PC-9 (cell line): ENCODE measurements at regions not wholly inside any gene's neighbourhood (a gene's known extent, or its start where the extent isn't known, plus 50 kb on each side); places are given as distances from the start of the nearest gene placed in this dataset.

Source experiments
- BruUV-seq: library from RNA; stranded (reverse); fragments of 400-500 nt; replicated peaks from 2 replicates; lab custom pipeline; 2021; lab: Mats Ljungman, UMichigan
- CTCF ChIA-PET: fragments of 300-600 bp; sonication (Branson Sonifier 250); formaldehyde crosslinking; loops from one replicate; lab custom pipeline; 2022; ENCODE audit warnings: antibody characterized with exemption; lab: Charles Lee
- POLR2A ChIA-PET: fragments of 300-600 bp; sonication (Branson Sonifier 250); formaldehyde crosslinking; loops from one replicate; lab custom pipeline; 2022; ENCODE audit warnings: antibody characterized with exemption; ENCODE audit not compliant: unreplicated experiment; lab: Charles Lee
- DNase-seq, 2 experiments: peaks; one replicate each; pipeline versions ENCODE4 v3.0.0 to v3.0.0-alpha.2; 2015 to 2022; ENCODE audit warnings: mixed read lengths in 1 of 2
- H2AFZ ChIP-seq: fragments of 200-600 bp; sonication (generic); 2 replicates; pipeline ENCODE4 v1.8.1; 2017; ENCODE audit warnings: antibody characterized with exemption
- H3F3A ChIP-seq: fragments of 200-600 bp; sonication (generic); 2 replicates; pipeline ENCODE4 v1.8.1; 2017; ENCODE audit warnings: antibody characterized with exemption, mild to moderate bottlenecking, low read depth; ENCODE audit not compliant: insufficient read depth
- H3K27ac ChIP-seq: fragments of 200-600 bp; sonication (generic); 2 replicates; pipeline ENCODE4 v1.6.1; 2016; ENCODE audit warnings: mixed run types
- H3K27me3 ChIP-seq: fragments of 200-600 bp; sonication (generic); 2 replicates; pipeline ENCODE4 v1.6.1; 2016; ENCODE audit warnings: low read depth, mixed run types; ENCODE audit not compliant: insufficient read depth
- H3K36me3 ChIP-seq: fragments of 200-600 bp; sonication (generic); 2 replicates; pipeline ENCODE4 v1.6.1; 2016; ENCODE audit warnings: low read depth, mixed run types
- H3K4me1 ChIP-seq: fragments of 200-600 bp; sonication (generic); replicated peaks from 2 replicates; pipeline ENCODE4 v1.6.1; 2016; ENCODE audit warnings: mixed run types; ENCODE audit not compliant: insufficient read depth
- H3K4me2 ChIP-seq: fragments of 200-600 bp; sonication (generic); 2 replicates; pipeline ENCODE4 v1.6.1; 2017; ENCODE audit warnings: mixed run types
- H3K4me3 ChIP-seq: fragments of 200-600 bp; sonication (generic); 2 replicates; pipeline ENCODE4 v1.6.1; 2016; ENCODE audit warnings: mixed run types
- H3K79me2 ChIP-seq: fragments of 200-600 bp; sonication (generic); 2 replicates; pipeline ENCODE4 v1.6.1; 2017; ENCODE audit warnings: low read depth, mixed run types
- H3K9me2 ChIP-seq: fragments of 200-600 bp; sonication (generic); 2 replicates; pipeline ENCODE4 v1.8.1; 2017; ENCODE audit warnings: mild to moderate bottlenecking; ENCODE audit not compliant: insufficient read depth
- H3K9me3 ChIP-seq: fragments of 200-600 bp; sonication (generic); 2 replicates; pipeline ENCODE4 v1.8.1; 2016; ENCODE audit warnings: low read depth; ENCODE audit not compliant: insufficient read depth
- H4K20me1 ChIP-seq: fragments of 200-600 bp; sonication (generic); 2 replicates; pipeline ENCODE4 v1.8.1; 2017; ENCODE audit not compliant: insufficient read depth
- EZH2 ChIP-seq: fragments of 200-600 bp; sonication (generic); IDR thresholded peaks from 2 replicates; pipeline ENCODE4 v1.8.0; 2017; ENCODE audit warnings: antibody characterized with exemption, low read depth
- intact Hi-C: fragments of 100-400 bp; cut with micrococcal nuclease; formaldehyde crosslinking; loops from one replicate; pipeline ENCODE4 v1.10.0; 2022; ENCODE audit not compliant: unreplicated experiment
- TF ChIP-seq, protein P1 (sequence below): fragments of 200-600 bp; sonication (generic); conservative IDR thresholded peaks from 2 replicates; pipeline ENCODE4 v1.6.1; 2017; ENCODE audit warnings: mixed run types, antibody characterized with exemption, mild to moderate bottlenecking, moderate library complexity

DNA sequence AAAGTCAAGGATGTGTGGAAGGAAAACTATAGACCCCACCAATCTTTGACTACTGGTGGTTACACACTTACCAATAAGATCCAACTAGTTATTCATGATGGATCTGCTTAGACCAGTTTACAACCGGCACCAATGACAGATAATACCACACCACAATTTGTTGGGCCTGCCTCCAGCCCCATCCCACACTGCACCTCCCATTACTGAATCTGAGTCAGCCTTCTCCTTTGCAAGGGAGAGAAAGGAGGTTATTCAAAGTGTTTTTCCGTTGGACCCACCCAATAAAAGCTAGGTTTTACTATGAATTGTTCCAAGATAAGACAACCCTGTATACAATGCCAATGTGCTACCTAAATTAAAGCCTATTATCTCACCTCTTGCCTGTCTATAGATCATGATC is 453.5 kb downstream of the MTRR start:
- ChIA-PET POLR2A (no interaction called here), CTCF (no interaction called here)
- Histone ChIP-seq H3K4me1 (no peaks in the 10 kb centered on the region), H3K9me2 (no peaks in the 10 kb centered on the region; the same call in 1 of the 2 replicates), H3K4me2 (no peak overlapping the region), H3K27me3 (peaks cover 28% of the 10 kb centered on the region), H4K20me1 (no peaks in the 10 kb centered on the region), H3K36me3 (no peaks in the 10 kb centered on the region), H3F3A (no peaks in the 10 kb centered on the region), H3K27ac (no peak overlapping the region), H3K4me3 (no peak overlapping the region), H2AFZ (no peak overlapping the region), H3K79me2 (no peaks in the 10 kb centered on the region), H3K9me3 (no peaks in the 10 kb centered on the region)
- intact Hi-C loops: no loop called here
- no TSS peak for BruUV-seq
- no peak for DNase-seq
- TF ChIP-seq, protein P1, sequence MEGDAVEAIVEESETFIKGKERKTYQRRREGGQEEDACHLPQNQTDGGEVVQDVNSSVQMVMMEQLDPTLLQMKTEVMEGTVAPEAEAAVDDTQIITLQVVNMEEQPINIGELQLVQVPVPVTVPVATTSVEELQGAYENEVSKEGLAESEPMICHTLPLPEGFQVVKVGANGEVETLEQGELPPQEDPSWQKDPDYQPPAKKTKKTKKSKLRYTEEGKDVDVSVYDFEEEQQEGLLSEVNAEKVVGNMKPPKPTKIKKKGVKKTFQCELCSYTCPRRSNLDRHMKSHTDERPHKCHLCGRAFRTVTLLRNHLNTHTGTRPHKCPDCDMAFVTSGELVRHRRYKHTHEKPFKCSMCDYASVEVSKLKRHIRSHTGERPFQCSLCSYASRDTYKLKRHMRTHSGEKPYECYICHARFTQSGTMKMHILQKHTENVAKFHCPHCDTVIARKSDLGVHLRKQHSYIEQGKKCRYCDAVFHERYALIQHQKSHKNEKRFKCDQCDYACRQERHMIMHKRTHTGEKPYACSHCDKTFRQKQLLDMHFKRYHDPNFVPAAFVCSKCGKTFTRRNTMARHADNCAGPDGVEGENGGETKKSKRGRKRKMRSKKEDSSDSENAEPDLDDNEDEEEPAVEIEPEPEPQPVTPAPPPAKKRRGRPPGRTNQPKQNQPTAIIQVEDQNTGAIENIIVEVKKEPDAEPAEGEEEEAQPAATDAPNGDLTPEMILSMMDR: no peak
- no peak for TF ChIP-seq EZH2

DNA sequence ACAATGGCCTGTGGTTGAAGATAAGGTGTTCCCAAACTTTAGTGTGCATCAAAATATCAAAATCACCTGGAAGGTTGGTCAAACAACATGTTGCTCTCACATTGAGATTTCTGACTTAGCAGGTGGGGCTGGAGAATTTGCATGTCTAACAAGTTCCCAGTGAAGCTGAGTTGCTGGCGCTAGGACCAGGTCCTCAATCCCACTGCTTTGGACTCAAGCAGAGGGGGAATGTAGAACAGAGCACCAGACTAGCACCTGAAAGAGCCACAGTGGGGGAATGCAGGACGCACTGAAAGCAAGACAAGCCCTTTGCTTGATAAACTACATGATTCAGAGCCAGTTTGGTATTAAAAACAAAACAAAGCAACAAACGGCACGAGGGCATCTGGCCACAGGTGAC is 458.1 kb downstream of the MTRR start:
- H2AFZ ChIP-seq: no peak overlapping the region
- ChIA-PET CTCF (no interaction called here), POLR2A (no interaction called here)
- no TSS peak for BruUV-seq
- DNase-seq: no peak
- no peaks in the 10 kb centered on the region for H3K4me1 ChIP-seq
- TF ChIP-seq, protein P1: no peak
- TF ChIP-seq EZH2: no peak
- H3K9me2 ChIP-seq: no peaks in the 10 kb centered on the region; the same call in 1 of the 2 replicates
- no peaks in the 10 kb centered on the region for H4K20me1 ChIP-seq
- H3K4me2 ChIP-seq: no peak overlapping the region
- H3K36me3 ChIP-seq: no peaks in the 10 kb centered on the region
- intact Hi-C loops: no loop called here
- H3K79me2 ChIP-seq: no peaks in the 10 kb centered on the region
- no peaks in the 10 kb centered on the region for H3F3A ChIP-seq
- H3K27ac ChIP-seq: no peak overlapping the region
- H3K4me3 ChIP-seq: no peak overlapping the region
- H3K27me3 ChIP-seq: peaks cover 50% of the 10 kb centered on the region
- H3K9me3 ChIP-seq: no peaks in the 10 kb centered on the region

DNA sequence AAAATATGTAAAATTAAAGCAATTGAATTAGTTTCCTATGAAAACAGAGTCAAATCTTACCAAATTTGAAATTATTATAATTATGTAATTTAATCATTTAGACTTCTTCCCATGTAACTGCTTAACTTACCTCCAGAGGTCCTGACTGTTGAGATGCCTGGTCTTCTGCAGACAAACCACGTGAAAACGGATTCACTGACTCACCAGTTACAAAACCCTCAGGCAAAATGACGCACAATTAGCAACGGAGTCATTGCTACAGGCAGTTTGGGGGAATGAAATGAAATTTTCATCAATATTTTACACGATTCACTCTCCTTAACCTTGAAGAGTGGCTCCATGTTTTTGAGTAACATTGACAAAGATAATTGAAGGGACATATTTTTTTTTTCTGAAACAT is 460.8 kb downstream of the MTRR start:
- ChIA-PET POLR2A (no interaction called here), CTCF (no interaction called here)
- H3K9me3 ChIP-seq: no peaks in the 10 kb centered on the region
- TF ChIP-seq EZH2: no peak
- TF ChIP-seq, protein P1: no peak
- H3K4me2 ChIP-seq: no peak overlapping the region
- H3K36me3 ChIP-seq: no peaks in the 10 kb centered on the region
- no peaks in the 10 kb centered on the region for H3K4me1 ChIP-seq
- no TSS peak for BruUV-seq
- no peaks in the 10 kb centered on the region for H4K20me1 ChIP-seq
- DNase-seq: peak in 1 of 2 experiments; percentile 46
- intact Hi-C loops: no loop called here
- no peaks in the 10 kb centered on the region; the same call in 1 of the 2 replicates for H3K9me2 ChIP-seq
- H3K27ac ChIP-seq: no peak overlapping the region
- no peak overlapping the region for H2AFZ ChIP-seq
- H3K4me3 ChIP-seq: no peak overlapping the region
- H3K79me2 ChIP-seq: no peaks in the 10 kb centered on the region
- H3K27me3 ChIP-seq: peaks cover 74% of the 10 kb centered on the region
- H3F3A ChIP-seq: no peaks in the 10 kb centered on the region
